ENCODE measurements at regions not wholly inside any gene's neighbourhood (a gene's known extent, or its start where the extent isn't known, plus 50 kb on each side); places are given as distances from the start of the nearest gene placed in this dataset.

DNA sequence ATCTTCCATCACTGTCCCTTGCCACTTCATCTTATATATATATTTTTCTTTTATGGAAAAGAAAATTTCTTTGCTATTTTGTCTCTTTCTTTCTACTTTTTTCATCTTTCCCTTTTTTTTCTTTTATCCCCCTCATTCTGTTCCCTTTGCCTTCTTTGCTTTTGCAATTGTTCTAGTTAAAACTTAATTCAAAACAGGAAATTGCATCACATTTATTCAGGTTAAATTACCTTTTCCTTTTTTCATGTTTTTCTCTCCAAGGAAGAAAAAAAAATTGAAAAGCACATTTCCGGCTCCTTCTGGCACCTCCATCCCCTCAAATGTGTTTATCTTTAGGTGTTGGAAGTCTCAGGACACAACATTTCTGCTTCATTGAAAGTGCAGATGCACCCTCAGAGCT, 176.9 kb downstream of the FGF1 start:
- no peak for FAIRE-seq
- DNase-seq (ENCODE audit: low spot score in 2 of 2) = no peak

GRCh38 chr5:142508591-142508990, 177.3 kb downstream of the FGF1 start:
- DNase-seq (ENCODE audit: low spot score in 2 of 2) (no peak), FAIRE-seq (no peak)

DNA sequence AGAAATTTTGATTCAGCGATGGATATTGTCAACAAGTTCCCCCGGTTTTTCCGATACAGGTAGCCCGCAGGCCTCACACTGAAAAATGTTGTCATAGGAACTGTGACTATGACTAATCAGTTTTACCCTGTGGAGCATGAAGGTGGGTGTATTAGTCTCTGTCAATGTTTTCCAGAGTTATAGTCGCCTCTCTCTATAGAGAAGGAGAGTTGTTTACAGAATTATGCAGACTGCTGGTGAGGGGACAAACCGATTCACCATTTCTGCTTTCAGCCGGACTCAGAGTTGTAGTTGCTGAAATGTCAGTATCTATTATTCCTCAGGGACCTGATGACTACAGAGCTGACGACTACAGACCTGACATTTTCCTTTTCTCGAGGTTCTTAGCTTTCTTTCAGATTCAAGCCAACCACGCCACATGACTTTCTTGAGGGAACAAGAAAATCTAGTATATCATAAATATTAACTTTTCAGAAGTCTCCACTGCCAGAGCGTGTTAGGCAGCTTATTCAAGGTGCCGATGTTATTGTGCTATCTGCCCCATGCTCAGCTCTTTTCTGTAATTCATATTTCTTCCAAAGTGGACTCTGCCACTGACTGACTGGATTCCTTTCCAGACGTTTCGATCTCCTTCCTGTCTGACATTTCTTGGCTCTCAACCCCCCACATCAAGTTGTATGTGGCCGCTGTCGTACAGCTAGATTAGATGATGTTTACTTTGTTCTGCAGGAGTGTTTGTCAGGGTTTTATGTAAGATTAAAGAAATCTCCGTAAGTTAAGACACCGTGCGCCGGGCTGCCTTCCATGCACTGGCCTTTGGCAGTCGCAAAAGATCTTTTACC, 178.1 kb downstream of the FGF1 start:
- FAIRE-seq (no peak), DNase-seq (ENCODE audit: low spot score in 2 of 2) (no peak)

DNA sequence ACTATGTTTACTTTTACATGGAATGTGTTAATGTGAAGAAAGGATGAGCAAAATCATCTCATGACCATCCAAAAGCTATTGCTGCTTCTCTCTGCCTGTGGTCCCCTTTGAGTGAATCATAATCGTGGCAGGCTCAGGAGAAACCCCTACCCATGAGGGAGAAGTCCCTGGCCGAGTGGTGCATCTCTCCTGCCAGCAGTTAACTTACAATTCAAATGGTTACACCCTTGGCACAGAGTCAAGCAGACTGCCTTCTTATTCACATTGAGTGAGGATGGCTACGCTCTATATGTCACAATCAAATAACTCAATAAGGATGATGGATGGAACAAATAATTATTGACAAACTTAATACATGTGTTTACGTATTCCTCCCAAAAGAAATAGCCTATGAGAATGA, 179.1 kb downstream of the FGF1 start:
- DNase-seq (ENCODE audit: low spot score in 2 of 2) (no peak), FAIRE-seq (no peak)

DNA sequence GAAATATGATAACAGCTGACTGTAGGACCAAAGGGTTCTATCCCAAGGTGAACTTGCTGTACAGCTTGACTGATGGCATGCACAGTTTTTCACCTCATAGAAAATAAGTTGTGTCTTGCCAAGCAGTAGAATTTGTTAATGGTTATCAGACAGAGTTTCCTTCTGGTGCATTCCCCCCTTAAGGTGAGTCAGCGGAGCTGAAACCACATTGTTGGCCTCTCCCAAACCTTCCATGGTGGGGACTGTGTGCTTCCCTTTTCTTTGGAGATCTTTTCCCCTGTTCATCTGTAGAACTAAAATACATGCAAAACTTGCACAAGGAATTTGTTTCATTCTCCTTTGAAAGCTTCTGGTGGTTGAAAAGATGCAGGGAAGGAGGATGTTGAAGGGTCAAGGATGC, 179.8 kb downstream of the FGF1 start:
- DNase-seq (ENCODE audit: low spot score in 2 of 2) = no peak
- no peak for FAIRE-seq

- FAIRE-seq = no peak
Observed at GRCh38 chr5:142501890-142502289, 177.1 kb upstream of the SPRY4 start.

DNA sequence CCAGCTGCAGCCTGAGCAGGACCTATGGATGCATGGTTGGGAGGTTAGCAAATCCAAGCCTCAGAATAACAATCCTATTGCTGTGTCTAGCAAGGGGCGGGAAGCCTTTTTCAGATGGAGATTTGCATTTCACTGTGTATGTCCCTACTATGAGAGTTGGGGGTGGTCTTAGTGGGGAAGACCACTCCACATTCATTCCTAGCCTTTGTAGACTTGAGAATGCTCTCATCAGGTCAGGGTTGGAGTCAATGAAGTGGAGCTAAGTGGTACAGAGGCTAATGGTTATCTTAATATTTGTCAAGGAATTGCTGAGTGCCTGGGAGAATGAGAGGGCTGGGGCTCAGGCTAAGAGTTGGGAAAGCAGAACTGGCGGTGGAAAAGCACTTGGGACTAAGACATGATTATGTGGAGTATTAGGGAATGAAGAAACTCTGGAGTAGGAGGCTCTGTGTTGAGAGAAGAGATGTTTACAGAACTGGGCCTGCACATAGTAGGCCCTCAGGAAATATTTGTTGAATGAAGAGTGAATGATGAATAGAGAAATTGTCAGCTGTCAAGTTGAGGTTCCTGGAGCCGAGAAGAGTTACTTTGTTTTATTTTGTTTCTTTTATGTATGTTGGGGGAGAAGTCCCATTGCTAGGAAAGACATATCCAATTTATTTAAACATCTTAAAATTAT, 175.5 kb upstream of the SPRY4 start:
- no peak for DNase-seq (ENCODE audit: low spot score in 2 of 2)
- no peak for FAIRE-seq

More at GRCh38 chr5:142501890-142502289, 177.1 kb upstream of the SPRY4 start:
- no peak for DNase-seq (ENCODE audit: low spot score in 2 of 2)

DNA sequence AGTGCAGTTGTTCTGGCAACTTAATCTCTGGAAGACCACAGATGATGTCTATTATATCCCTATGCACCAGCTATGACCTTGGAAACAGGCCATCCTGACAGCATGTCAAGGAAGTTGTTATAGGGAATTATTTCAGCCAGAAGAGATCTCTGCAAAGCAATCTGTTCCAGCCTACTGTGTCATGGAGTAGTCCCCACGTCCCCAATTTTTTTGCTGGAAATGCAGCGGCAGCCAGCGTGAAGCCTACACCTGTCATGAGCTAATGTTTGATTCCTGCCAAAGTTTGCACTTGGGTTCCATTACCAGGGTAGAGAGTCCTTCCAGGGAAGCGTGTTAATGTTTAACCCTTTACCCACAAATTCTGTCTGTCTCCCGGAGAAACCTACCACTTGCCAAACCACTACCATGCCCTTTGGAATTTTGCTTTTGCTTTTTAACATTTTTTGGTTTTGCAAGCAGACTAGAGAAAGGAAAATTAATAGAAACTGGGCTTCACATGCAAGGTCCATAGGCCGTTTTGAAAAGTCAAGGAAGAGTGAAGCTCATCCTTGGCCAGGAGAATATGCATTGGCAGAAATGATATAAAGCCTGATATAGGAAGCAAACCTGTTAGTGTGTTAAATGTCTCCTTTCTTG, 174.9 kb upstream of the SPRY4 start:
- FAIRE-seq (no peak), DNase-seq (ENCODE audit: low spot score in 2 of 2) (no peak)

DNA sequence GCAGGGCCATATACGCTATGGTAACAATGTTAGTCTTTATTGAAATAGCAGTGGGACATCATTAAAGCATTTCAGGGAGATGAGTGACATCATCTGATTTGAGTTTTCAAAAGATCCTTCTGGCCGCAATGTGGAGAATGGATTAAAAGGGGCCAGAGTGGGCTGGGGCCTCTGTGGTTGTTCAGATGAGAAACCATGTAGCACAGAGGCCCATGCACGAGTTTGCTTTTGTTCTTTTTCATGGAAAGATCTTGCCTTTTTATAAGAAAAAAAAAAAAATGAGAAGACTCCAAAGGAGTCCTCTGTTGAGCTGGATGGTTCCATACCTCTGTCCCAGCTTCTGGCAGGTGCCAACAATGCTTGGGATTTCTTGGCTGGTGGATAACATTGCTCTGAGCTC, 173.5 kb upstream of the SPRY4 start:
- no peak for DNase-seq (ENCODE audit: low spot score in 2 of 2)
- FAIRE-seq = no peak

DNA sequence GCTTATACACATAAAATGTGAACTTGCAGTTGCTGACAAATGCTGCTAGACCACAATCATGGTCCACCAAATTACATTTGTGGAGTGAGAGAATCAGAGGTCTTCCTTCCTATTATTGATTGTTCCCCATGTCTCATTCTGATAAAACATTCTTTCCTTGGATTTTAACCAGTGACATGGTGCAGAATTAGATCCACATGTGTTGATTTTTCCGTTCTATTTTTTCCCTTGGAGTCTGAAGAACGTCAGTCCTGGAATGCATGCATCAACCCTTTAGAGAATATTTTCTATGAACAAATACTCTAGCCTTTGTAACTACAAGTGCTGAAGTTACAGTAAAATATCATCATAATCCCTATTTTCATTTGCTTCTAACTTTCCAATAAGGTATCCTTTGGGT, 170.7 kb upstream of the SPRY4 start:
- no peak for FAIRE-seq

GRCh38 chr5:142493875-142494518, 169.2 kb upstream of the SPRY4 start:
- FAIRE-seq (no peak), DNase-seq (ENCODE audit: low spot score in 2 of 2) (no peak)

More for the DNA sequence above, 170.7 kb upstream of the SPRY4 start:
- DNase-seq (ENCODE audit: low spot score in 2 of 2) = no peak

- no peak for FAIRE-seq
- no peak for DNase-seq (ENCODE audit: low spot score in 2 of 2)
Observed at GRCh38 chr5:142492781-142493281, 168.0 kb upstream of the SPRY4 start.

DNA sequence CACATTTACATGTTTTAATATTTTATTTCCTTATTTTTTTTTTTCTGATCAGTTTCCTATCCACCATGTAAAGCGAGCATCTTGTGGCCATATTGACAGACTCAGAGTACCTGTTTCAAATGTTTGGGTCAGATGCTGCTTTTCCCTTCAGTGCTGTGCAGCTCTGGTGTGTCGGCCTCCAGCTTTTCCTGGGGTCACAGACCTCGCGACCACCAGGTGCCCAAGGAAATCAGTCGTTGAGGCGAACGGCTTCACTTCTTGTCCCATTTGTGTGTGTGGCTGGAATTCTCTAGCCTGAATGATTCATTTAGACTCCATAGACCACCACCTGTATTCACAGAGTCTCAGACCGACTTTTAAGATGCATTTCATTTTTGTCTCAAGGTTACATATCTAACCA, 166.9 kb upstream of the SPRY4 start:
- FAIRE-seq (no peak), DNase-seq (ENCODE audit: low spot score in 2 of 2) (no peak)

DNA sequence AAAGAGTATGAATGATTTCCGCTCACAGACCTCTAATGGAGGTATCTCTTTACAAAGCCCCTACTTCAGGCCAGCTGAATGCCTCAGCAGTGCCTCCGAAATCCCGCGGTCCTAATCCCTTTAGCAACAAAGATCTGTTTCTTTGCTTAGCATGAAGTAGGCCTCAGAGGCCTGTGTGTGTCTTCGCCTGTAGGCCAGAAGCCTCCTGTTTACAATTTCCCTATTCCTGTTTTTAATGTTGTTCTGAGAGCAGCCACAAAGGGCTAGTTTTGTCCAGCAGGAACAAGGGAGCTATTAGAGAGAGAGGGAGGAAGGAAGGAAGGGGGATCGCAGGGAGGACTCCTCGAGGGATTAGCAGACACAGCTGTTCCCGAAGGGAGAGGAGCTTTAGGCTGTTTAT, 166.4 kb upstream of the SPRY4 start:
- FAIRE-seq = no peak
- DNase-seq (ENCODE audit: low spot score in 2 of 2) = no peak

DNA sequence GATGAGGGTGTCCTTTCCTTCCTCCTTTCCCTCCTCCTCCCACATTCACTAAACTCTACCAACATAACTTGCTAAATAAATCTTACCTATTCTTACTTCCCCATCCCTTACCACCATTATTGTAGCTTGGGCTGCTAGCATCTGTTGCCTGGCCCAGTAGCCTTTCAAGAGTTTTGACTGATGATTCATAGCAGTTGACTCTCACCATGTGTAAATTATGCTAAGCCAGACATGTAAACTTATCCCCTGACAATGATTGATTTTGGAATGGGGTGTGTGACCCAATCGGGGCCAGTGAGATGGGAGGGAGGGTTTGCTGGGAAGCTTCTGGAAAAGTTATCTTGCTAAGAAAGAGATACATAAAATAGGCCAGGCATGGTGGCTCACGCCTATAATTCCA, 161.8 kb upstream of the SPRY4 start:
- no peak for FAIRE-seq
- DNase-seq (ENCODE audit: low spot score in 2 of 2) = no peak

GRCh38 chr5:142486020-142486419, 161.2 kb upstream of the SPRY4 start:
- FAIRE-seq (no peak), DNase-seq (ENCODE audit: low spot score in 2 of 2) (no peak)

DNA sequence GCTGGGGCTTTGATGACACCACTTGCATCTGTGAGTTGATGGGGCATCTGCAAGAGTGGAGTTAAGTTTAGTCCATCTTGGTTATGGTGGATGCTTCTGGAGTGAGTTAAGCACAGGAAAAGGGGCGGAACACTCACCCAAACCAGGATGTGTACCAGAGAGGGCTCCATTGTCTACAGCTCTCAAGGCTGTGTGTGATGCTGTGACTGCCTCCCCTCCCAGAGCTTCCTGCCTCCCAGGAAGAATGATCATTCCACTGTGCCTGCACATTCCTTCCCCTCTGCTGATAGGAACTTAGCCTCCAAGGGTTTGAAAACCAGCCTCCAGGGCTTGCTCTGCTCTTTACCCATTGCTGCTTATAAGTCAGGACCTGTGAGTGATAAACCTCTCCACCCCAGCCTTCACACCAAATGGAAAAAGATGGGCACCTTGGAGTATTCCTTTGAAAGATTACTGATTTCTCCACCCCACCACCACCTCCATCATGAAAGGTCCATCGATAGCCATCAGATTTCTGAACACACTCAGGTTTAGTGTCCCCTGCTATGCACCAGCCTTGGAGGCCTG, 160.1 kb upstream of the SPRY4 start:
- FAIRE-seq = no peak
- no peak for DNase-seq (ENCODE audit: low spot score in 2 of 2)

DNA sequence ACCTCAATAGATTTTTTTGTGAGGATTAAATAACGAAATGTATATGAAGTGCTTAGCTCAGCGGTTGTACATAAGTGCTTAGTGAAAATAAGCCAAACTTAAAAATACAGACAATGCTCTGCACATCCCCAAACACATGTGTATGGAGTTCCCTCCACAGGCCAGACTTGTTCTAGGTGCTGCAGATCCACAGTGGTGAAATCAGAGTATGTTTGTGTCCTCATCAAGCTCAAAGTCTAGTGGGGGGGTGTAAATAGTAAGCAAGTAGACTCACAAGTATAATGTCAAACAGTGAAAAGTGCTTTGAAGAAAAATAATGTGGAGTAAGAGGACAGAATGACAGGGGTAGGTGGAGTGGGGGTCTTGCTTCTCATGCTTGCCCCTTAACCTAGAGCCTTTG, 157.4 kb upstream of the SPRY4 start:
- DNase-seq (ENCODE audit: low spot score in 2 of 2) (no peak), FAIRE-seq (no peak)

DNA sequence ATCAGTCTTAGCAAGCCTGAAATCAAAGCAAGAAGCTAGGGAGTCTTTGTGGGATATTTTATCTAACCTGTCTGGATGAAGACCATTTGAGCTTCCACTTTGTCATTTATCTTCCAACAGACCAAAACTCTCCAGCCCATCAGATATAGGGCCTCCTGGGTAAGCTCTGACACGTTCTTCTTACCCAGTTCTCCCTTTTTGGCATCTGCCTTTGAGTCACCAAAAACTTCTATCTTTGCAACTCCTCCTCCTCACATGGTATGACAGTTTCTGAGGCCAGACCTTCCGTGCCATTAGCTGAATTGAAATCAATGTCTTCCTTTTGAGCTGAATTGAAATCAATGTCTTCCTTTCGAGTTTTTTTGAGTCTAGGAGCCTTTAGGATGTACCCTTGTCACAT, 156.6 kb upstream of the SPRY4 start:
- no peak for FAIRE-seq
- no peak for DNase-seq (ENCODE audit: low spot score in 2 of 2)

DNA sequence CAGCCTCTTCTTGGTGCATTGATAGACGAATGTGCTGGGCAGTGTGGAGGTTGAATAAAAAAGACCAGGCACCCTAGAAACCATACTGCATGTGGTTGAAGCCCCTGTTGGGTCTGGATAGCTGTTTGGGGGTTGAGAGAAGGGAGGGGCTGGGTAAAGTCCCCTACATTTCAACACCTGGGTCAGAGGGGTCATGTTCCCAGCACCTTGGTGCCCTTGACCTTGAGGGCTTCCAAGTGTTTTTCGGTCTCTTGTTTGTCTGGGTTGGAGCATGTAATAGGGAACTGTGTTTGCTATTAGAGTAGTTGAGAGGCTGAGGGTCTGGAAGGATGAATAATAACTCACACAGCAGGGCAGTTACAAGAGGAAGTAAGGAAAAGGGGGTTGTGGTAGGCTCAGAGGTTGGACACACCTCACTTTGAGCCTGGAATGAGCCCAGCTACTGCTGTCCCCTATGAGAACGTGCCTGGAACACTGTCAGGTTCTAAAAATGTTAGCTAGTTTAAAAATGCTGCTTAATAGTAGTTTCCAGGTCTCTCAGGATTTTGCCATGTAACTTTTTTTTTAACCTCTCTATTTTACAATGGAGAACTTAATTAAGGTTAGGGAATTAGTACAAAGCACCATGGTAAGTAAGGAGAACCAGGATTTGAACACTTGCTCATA, 155.2 kb upstream of the SPRY4 start:
- FAIRE-seq (no peak), DNase-seq (ENCODE audit: low spot score in 2 of 2) (no peak)

All from frontal cortex (tissue), 3 donors.